Ishikawa (cell line): ENCODE measurements at regions not wholly inside any gene's neighbourhood (a gene's known extent, or its start where the extent isn't known, plus 50 kb on each side); places are given as distances from the start of the nearest gene placed in this dataset.

ENCODE experiments used
- EP300 ChIP-seq: IDR thresholded peaks from 2 replicates; pipeline ENCODE4 v1.6.1; 2012; ENCODE audit warnings: borderline replicate concordance
- FOXM1 ChIP-seq: IDR thresholded peaks from 2 replicates; pipeline ENCODE4 v1.6.1; 2012; ENCODE audit warnings: low read depth, borderline replicate concordance
- RAD21 ChIP-seq: IDR thresholded peaks from 2 replicates; pipeline ENCODE4 v1.6.1; 2012; ENCODE audit warnings: low read depth
- TAF1 ChIP-seq: IDR thresholded peaks from 2 replicates; pipeline ENCODE4 v1.6.1; 2012; ENCODE audit warnings: low read depth, mild to moderate bottlenecking
- TCF12 ChIP-seq: IDR thresholded peaks from 2 replicates; pipeline ENCODE4 v1.6.1; 2012; ENCODE audit warnings: low read depth

DNA sequence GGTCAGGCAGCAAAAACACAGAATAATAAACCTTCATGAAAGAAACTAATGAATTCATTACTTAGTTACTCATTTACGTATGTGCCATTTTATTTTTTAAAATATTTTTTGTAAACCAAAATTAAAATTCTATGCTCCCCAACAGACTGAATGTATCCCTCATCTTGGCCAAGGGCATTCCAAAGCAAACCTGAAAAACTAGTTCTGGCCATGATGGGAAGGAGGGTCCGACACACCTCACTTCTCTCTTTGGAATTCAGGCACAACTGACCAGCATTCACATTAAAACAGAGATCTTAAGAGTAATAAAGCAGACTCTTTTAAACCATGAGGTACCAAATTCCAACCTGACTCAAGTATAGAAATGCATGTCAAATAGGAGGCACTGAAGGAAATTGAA is 1576.9 kb upstream of the SPRY2 start:
- TF ChIP-seq TAF1, result no peak
- TF ChIP-seq RAD21, result no peak
- TF ChIP-seq EP300, result no peak
- TF ChIP-seq FOXM1, result no peak
- no peak for TF ChIP-seq TCF12
